ENCODE measurements at regions not wholly inside any gene's neighbourhood (a gene's known extent, or its start where the extent isn't known, plus 50 kb on each side); places are given as distances from the start of the nearest gene placed in this dataset.

DNA sequence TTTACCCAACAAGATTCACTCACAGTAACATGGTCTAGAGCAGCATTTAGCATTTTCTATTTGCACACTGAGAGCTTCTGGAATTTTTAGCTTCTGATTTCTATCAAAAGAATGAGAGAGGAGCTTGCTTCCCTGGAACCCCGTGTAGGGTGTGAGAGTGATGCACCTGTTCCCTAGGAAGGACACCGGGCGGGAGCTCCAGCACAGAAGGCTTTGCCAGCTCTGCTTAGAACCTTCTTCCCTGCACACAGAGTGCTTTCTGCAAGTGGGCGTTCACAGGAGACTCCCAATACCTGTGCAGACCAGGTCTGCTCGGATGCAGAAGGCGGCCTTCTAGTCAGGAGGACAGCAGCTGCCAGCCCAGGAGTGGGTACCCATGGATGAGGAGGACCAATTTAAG is 217.3 kb downstream of the TBXT start:
- no peaks in the 10 kb centered on the region for H4K20me1 ChIP-seq (ENCODE audit: insufficient read depth, low read length)
- DNase-seq (ENCODE audit: low spot score) (no peak), FAIRE-seq (no peak), ATAC-seq (no peak)
- no peak overlapping the region for H3K9ac ChIP-seq (ENCODE audit: insufficient read depth, low read depth, low read length)
- no peak overlapping the region for H3K4me3 ChIP-seq (replicated peaks in 1 of 3; ENCODE audit: insufficient read depth in 1 of 3, low read depth in 2 of 3, low read length in 3 of 3)
- no peaks in the 10 kb centered on the region for H3K79me2 ChIP-seq (ENCODE audit: insufficient read depth, low read length)
- H3K36me3 ChIP-seq (replicated peaks in 1 of 2; ENCODE audit: control insufficient read depth in 1 of 2, insufficient read depth in 2 of 2, low read length in 2 of 2) = no peaks in the 10 kb centered on the region
- H2AFZ ChIP-seq (ENCODE audit: low read length) = no peak overlapping the region
- ChIA-PET CTCF (ENCODE audit: low intra/inter-chr PET ratio, low total read pairs) (no interaction called here), POLR2A (no interaction called here)
- WGBS (ENCODE audit: low lambda C conversion rate) = 20% methylated on average over 6 of the region's 6 CpGs
- no peak for TF ChIP-seq NR0B2 (CRISPR knock-in tag; IDR thresholded peaks at IDR 0.05)
- TF ChIP-seq CHCHD3 (CRISPR knock-in tag; IDR thresholded peaks at IDR 0.05) = no peak
- TF ChIP-seq IKZF1 (IDR thresholded peaks at IDR 0.05) = no peak
- no peak for TF ChIP-seq NFIB (CRISPR knock-in tag; IDR thresholded peaks at IDR 0.05; ENCODE audit: borderline replicate concordance)
- TF ChIP-seq LCORL (IDR thresholded peaks at IDR 0.05) = no peak
- no peak for TF ChIP-seq LCORL (CRISPR knock-in tag; IDR thresholded peaks at IDR 0.05)
- no peak for TF ChIP-seq ZNF569 (CRISPR knock-in tag; IDR thresholded peaks at IDR 0.05; ENCODE audit: borderline replicate concordance)
- TF ChIP-seq DR1 (CRISPR knock-in tag; IDR thresholded peaks at IDR 0.05) = no peak
- TF ChIP-seq, protein P1, sequence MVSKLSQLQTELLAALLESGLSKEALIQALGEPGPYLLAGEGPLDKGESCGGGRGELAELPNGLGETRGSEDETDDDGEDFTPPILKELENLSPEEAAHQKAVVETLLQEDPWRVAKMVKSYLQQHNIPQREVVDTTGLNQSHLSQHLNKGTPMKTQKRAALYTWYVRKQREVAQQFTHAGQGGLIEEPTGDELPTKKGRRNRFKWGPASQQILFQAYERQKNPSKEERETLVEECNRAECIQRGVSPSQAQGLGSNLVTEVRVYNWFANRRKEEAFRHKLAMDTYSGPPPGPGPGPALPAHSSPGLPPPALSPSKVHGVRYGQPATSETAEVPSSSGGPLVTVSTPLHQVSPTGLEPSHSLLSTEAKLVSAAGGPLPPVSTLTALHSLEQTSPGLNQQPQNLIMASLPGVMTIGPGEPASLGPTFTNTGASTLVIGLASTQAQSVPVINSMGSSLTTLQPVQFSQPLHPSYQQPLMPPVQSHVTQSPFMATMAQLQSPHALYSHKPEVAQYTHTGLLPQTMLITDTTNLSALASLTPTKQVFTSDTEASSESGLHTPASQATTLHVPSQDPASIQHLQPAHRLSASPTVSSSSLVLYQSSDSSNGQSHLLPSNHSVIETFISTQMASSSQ (IDR thresholded peaks at IDR 0.05; ENCODE audit: low read depth) = no peak
- TF ChIP-seq, protein P1 (CRISPR knock-in tag; IDR thresholded peaks at IDR 0.05; ENCODE audit: borderline replicate concordance) = no peak
- TF ChIP-seq ZSCAN29 (CRISPR knock-in tag; conservative IDR thresholded peaks at IDR 0.05) = no peak
- no peak for TF ChIP-seq ZBTB20 (CRISPR knock-in tag; IDR thresholded peaks at IDR 0.05; ENCODE audit: borderline replicate concordance, low read depth)
- no peak for TF ChIP-seq STAG1 (CRISPR knock-in tag; IDR thresholded peaks at IDR 0.05)
- no peak for TF ChIP-seq NCOA2 (CRISPR knock-in tag; IDR thresholded peaks at IDR 0.05)
- TF ChIP-seq U2AF2 (IDR thresholded peaks at IDR 0.05; ENCODE audit: low read depth, low read length) = no peak
- TF ChIP-seq ATF7-NPFF (CRISPR knock-in tag; IDR thresholded peaks at IDR 0.05; ENCODE audit: low read depth) = no peak
- TF ChIP-seq ZNF788 (CRISPR knock-in tag; IDR thresholded peaks at IDR 0.05; ENCODE audit: borderline replicate concordance) = no peak
- in situ Hi-C loops (cut with HindIII; ENCODE audit: extremely low pct_ligation_motif_present, low pct_unique_long_range_greater_than_20kb) (no loop called here), intact Hi-C loops (cut with micrococcal nuclease; ENCODE audit: unreplicated experiment) (no loop called here)
- no peaks in the 10 kb centered on the region for H3K4me1 ChIP-seq (ENCODE audit: insufficient read depth, low read length)
- H3K9me3 ChIP-seq (ENCODE audit: low read length) = no peaks in the 10 kb centered on the region
- no peak overlapping the region for H3K4me2 ChIP-seq (ENCODE audit: low read depth, low read length)
- H3K27ac ChIP-seq (ENCODE audit: extremely low read length, insufficient read depth, low read length) = no peak overlapping the region
- BruUV-seq (replicated peaks) = no TSS peak
- H3K27me3 ChIP-seq (ENCODE audit: control insufficient read depth in 1 of 2, insufficient read depth in 2 of 2, low read length in 2 of 2) = peaks cover 3 to 25% of the 10 kb centered on the region in 2 experiments; a peak in 2 of 5 replicates
